ENCODE measurements at regions not wholly inside any gene's neighbourhood (a gene's known extent, or its start where the extent isn't known, plus 50 kb on each side); places are given as distances from the start of the nearest gene placed in this dataset.

- no peak for DNase-seq
Measured at GRCh38 chr4:147328189-147328588, 152.7 kb upstream of the EDNRA start.

- no peak for DNase-seq
Measured at GRCh38 chr4:147328756-147329446, 152.0 kb upstream of the EDNRA start.

- no peak for DNase-seq
Measured at GRCh38 chr4:147332091-147332490, 148.8 kb upstream of the EDNRA start.

GRCh38 chr4:147334478-147334877 lies 146.4 kb upstream of the EDNRA start:
- no peak for DNase-seq

- DNase-seq: no peak
Measured at GRCh38 chr4:147335183-147335582, 145.7 kb upstream of the EDNRA start.

- no peak for DNase-seq
Measured at GRCh38 chr4:147336252-147336651, 144.6 kb upstream of the EDNRA start.

GRCh38 chr4:147339100-147339499 lies 141.8 kb upstream of the EDNRA start:
- no peak for DNase-seq

GRCh38 chr4:147340111-147340510 lies 140.8 kb upstream of the EDNRA start:
- no peak for DNase-seq

GRCh38 chr4:147340591-147341120 lies 140.2 kb upstream of the EDNRA start:
- no peak for DNase-seq

- DNase-seq: no peak
Measured at GRCh38 chr4:147343692-147344091, 137.2 kb upstream of the EDNRA start.

GRCh38 chr4:147345662-147346061 lies 135.2 kb upstream of the EDNRA start:
- DNase-seq: no peak

GRCh38 chr4:147347217-147347616 lies 133.7 kb upstream of the EDNRA start:
- no peak for DNase-seq

- no peak for DNase-seq
Measured at GRCh38 chr4:147349193-147349592, 131.7 kb upstream of the EDNRA start.

GRCh38 chr4:147351083-147351787 lies 129.7 kb upstream of the EDNRA start:
- DNase-seq: no peak

GRCh38 chr4:147354237-147354636 lies 126.7 kb upstream of the EDNRA start:
- DNase-seq: no peak

- DNase-seq: no peak
Measured at GRCh38 chr4:147355032-147355656, 125.8 kb upstream of the EDNRA start.

- no peak for DNase-seq
Measured at GRCh38 chr4:147355847-147356246, 125.0 kb upstream of the EDNRA start.

- DNase-seq: no peak
Measured at GRCh38 chr4:147360301-147360700, 120.6 kb upstream of the EDNRA start.

GRCh38 chr4:147361726-147362125 lies 119.2 kb upstream of the EDNRA start:
- DNase-seq: no peak

- DNase-seq: no peak
Measured at GRCh38 chr4:147362938-147363337, 118.0 kb upstream of the EDNRA start.

- no peak for DNase-seq
Measured at GRCh38 chr4:147363514-147363913, 117.4 kb upstream of the EDNRA start.

- no peak for DNase-seq
Measured at GRCh38 chr4:147365396-147365795, 115.5 kb upstream of the EDNRA start.

- no peak for DNase-seq
Measured at GRCh38 chr4:147366164-147366563, 114.7 kb upstream of the EDNRA start.

GRCh38 chr4:147367891-147368290 lies 113.0 kb upstream of the EDNRA start:
- no peak for DNase-seq
